ENCODE measurements at regions not wholly inside any gene's neighbourhood (a gene's known extent, or its start where the extent isn't known, plus 50 kb on each side); places are given as distances from the start of the nearest gene placed in this dataset.
"Not testable (repeated sequence)": the region's sequence is repeated elsewhere in the genome, so short reads cannot be mapped to it uniquely, and the experiment has no call there.

DNA sequence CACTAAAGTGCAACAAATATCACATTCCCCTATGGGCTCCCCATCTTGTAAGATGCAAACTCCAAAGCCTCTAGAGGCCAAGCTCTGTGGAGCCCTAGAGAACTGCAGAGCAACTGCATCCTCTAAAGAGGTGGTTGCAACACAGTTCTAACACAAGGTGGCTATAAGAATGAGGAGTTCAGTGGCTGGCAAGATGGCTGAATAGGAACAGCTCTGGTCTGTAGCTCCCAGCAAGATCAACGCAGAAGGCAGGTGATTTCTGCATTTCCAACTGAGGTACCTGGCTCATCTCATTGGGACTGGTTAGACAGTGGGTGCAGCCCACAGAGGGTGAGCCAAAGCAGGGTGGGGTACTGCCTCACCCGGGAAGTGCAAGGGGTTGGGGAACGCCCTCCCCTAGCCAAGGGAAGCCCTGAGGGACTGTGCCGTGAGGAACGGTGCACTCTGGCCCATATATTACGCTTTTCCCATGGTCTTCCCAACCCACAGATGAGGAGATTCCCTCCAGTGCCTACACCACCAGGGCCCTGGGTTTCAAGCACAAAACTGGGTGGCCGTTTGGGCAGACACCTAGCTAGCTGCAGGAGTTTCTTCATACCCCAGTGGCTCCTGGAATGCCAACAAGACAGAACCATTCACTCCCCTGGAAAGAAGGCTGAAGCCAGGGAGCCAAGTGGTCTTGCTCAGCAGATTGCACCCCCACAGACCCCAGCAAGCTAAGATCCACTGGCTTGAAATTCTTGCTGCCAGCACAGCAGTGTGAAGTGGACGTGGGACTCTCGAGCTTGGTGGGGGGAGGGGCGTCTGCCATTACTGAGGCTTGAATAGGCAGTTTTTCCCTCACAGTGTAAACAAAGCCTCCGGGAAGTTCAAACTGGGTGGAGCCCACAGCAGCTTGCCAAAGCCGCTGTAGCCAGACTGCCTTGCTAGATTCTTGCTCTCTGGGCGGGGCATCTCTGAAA, 188.6 kb upstream of the EGLN3 start:
- not testable (repeated sequence) for H3K4me3 ChIP-seq (ENCODE audit: insufficient read depth, low read length); H3K27me3 ChIP-seq (ENCODE audit: insufficient read depth, low read length); H3K27ac ChIP-seq (ENCODE audit: low read depth, low read length); H2AFZ ChIP-seq (ENCODE audit: low read length); H4K20me1 ChIP-seq (ENCODE audit: insufficient read depth, low read length); H3K79me2 ChIP-seq (ENCODE audit: insufficient read depth, low read length); H3K36me3 ChIP-seq (ENCODE audit: insufficient read depth, low read length); H3K4me1 ChIP-seq (ENCODE audit: insufficient read depth, low read length); H3K4me2 ChIP-seq (ENCODE audit: insufficient read depth, low read length); H3K9me3 ChIP-seq (ENCODE audit: low read depth, low read length); DNase-seq (ENCODE audit: insufficient read length, low spot score, missing footprints)

DNA sequence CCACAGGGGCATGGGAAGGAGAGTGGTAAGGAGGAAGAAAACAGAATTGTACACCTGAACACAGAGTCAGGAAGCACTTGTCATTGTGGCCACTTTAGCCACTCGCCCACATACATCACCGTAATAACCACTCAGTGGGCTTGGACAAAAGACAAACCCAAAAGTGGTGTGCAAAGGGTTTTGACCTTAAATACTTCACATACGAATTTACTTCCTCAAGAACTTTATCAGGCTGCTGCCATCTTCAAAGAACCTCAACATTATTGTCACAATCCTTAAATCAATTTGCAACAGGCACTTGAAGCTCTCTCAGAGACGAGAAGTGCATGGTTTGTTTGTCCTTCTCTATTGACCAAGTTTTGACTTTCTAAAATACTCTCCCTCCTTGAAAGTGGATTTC, 187.3 kb upstream of the EGLN3 start:
- TF ChIP-seq, protein P1, sequence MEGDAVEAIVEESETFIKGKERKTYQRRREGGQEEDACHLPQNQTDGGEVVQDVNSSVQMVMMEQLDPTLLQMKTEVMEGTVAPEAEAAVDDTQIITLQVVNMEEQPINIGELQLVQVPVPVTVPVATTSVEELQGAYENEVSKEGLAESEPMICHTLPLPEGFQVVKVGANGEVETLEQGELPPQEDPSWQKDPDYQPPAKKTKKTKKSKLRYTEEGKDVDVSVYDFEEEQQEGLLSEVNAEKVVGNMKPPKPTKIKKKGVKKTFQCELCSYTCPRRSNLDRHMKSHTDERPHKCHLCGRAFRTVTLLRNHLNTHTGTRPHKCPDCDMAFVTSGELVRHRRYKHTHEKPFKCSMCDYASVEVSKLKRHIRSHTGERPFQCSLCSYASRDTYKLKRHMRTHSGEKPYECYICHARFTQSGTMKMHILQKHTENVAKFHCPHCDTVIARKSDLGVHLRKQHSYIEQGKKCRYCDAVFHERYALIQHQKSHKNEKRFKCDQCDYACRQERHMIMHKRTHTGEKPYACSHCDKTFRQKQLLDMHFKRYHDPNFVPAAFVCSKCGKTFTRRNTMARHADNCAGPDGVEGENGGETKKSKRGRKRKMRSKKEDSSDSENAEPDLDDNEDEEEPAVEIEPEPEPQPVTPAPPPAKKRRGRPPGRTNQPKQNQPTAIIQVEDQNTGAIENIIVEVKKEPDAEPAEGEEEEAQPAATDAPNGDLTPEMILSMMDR (IDR thresholded peaks at IDR 0.05; ENCODE audit: extremely low read depth, low read depth, low read length), result no peak

DNA sequence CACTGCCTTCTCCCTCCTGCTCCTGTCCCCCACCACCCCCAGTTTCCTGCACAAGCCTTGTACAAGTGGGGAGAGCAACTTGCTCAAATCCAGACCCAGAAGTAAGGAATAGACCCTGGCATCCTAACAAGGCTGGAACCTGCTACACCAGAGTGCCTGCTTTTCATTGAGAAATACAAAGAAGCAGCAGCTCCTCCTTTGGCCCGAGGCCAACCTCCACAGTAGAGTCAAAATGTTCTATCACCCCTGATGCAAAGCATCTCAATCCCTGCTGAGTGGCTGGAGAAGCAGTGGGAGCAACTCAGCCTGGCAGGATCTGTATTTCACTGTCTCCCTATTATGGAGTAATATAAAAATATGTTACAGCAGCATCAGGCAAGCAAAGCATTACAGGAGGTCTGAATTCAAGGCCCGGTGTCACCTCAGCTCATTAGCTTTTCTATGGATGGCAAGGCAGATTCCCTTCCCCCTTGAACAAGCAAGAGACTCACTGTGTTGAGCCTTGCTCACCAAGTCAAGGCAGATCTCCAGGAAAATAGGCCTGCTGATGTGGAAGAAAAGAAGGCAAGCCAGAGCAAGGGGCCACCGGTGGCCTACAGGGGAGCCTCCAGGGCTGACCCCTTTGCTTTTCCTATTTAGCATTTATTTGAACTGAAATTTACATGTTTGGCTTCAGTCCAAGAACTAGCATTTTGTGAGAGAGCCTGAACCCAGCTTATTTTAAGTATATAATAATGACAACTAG, 186.3 kb upstream of the EGLN3 start:
- no peak overlapping the region for H3K4me2 ChIP-seq (ENCODE audit: insufficient read depth, low read length)
- H3K4me3 ChIP-seq (ENCODE audit: insufficient read depth, low read length), result no peak overlapping the region
- H4K20me1 ChIP-seq (ENCODE audit: insufficient read depth, low read length), result no peaks in the 10 kb centered on the region
- no peaks in the 10 kb centered on the region for H3K9me3 ChIP-seq (ENCODE audit: low read depth, low read length)
- no peaks in the 10 kb centered on the region for H3K36me3 ChIP-seq (ENCODE audit: insufficient read depth, low read length)
- H2AFZ ChIP-seq (ENCODE audit: low read length), result no peak overlapping the region
- H3K27me3 ChIP-seq (ENCODE audit: insufficient read depth, low read length), result no peaks in the 10 kb centered on the region
- DNase-seq (ENCODE audit: insufficient read length, low spot score, missing footprints), result no peak
- H3K4me1 ChIP-seq (ENCODE audit: insufficient read depth, low read length), result no peaks in the 10 kb centered on the region
- TF ChIP-seq, protein P1 (IDR thresholded peaks at IDR 0.05; ENCODE audit: extremely low read depth, low read depth, low read length), result no peak
- H3K27ac ChIP-seq (ENCODE audit: low read depth, low read length), result no peak overlapping the region
- no peaks in the 10 kb centered on the region for H3K79me2 ChIP-seq (ENCODE audit: insufficient read depth, low read length)

More for the DNA sequence above, 187.3 kb upstream of the EGLN3 start:
- Histone ChIP-seq H3K4me1 (ENCODE audit: insufficient read depth, low read length) (no peaks in the 10 kb centered on the region), H3K36me3 (ENCODE audit: insufficient read depth, low read length) (no peaks in the 10 kb centered on the region), H3K4me3 (ENCODE audit: insufficient read depth, low read length) (no peak overlapping the region), H3K9me3 (ENCODE audit: low read depth, low read length) (no peaks in the 10 kb centered on the region), H3K4me2 (ENCODE audit: insufficient read depth, low read length) (no peak overlapping the region), H3K27ac (ENCODE audit: low read depth, low read length) (no peak overlapping the region), H3K27me3 (ENCODE audit: insufficient read depth, low read length) (no peaks in the 10 kb centered on the region), H4K20me1 (ENCODE audit: insufficient read depth, low read length) (no peaks in the 10 kb centered on the region), H2AFZ (ENCODE audit: low read length) (no peak overlapping the region), H3K79me2 (ENCODE audit: insufficient read depth, low read length) (no peaks in the 10 kb centered on the region)
- no peak for DNase-seq (ENCODE audit: insufficient read length, low spot score, missing footprints)

DNA sequence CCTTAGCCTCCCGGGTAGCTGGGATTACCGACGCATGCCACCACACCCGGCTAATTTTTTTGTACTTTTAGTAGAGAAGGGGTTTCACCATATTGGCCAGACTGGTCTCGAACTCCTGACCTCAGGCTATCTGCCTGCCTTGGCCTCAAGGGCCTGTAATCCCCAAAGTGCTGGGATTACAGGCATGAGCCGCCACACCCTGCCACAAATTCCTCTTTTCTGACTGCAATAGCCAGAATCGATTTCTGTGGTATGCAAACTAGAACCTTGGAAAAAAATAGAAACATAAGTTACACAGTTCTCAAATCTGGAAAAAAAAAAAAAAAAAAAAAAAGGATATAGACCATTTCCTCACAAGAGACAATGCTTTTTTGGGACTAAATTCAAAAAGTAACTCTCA, 184.6 kb upstream of the EGLN3 start:
- H3K9me3 ChIP-seq (ENCODE audit: low read depth, low read length), result no peaks in the 10 kb centered on the region
- no peak for DNase-seq (ENCODE audit: insufficient read length, low spot score, missing footprints)
- TF ChIP-seq, protein P1 (IDR thresholded peaks at IDR 0.05; ENCODE audit: extremely low read depth, low read depth, low read length), result no peak
- no peak overlapping the region for H2AFZ ChIP-seq (ENCODE audit: low read length)
- H3K27me3 ChIP-seq (ENCODE audit: insufficient read depth, low read length), result no peaks in the 10 kb centered on the region
- H3K27ac ChIP-seq (ENCODE audit: low read depth, low read length), result no peak overlapping the region
- no peaks in the 10 kb centered on the region for H3K79me2 ChIP-seq (ENCODE audit: insufficient read depth, low read length)
- no peaks in the 10 kb centered on the region for H4K20me1 ChIP-seq (ENCODE audit: insufficient read depth, low read length)
- no peak overlapping the region for H3K4me2 ChIP-seq (ENCODE audit: insufficient read depth, low read length)
- no peaks in the 10 kb centered on the region for H3K36me3 ChIP-seq (ENCODE audit: insufficient read depth, low read length)
- H3K4me1 ChIP-seq (ENCODE audit: insufficient read depth, low read length), result no peaks in the 10 kb centered on the region
- H3K4me3 ChIP-seq (ENCODE audit: insufficient read depth, low read length), result no peak overlapping the region

All from osteoblast (primary cell).